ENCODE measurements at regions not wholly inside any gene's neighbourhood (a gene's known extent, or its start where the extent isn't known, plus 50 kb on each side); places are given as distances from the start of the nearest gene placed in this dataset.

DNA sequence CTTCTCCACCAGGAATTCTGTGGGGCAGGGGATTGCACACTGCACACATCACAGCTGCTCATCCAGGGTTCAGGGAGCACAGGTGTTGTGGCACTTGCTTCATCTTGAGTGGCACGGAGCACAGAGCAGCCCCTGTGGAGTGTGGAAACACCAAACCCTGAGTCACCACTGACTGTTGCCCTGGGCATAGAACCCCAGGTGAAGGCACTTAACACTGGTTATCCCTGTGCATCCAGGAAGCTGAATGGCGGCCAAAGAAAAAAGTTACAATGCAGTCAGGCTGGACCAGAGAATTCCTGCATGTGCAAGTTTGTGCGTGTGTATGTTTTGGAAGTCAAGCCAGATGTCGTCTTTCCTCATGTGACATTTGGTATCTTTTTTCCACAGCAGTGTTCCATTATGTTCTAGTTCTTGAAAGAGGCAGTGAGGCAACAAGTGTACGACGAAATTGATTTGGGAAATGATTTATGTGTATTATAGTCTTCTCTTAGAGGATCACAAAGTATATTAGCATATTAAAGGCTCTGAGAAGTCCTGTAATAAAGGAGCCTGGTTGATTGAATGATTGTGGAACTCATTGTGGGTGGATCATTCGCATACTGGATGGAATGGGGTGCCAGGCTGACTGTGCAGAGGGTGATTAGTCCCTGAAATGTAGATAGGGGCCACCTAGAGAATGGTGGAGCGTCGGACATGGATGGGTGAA is 292.3 kb downstream of the TLE3 start:
- TF ChIP-seq, protein P1, sequence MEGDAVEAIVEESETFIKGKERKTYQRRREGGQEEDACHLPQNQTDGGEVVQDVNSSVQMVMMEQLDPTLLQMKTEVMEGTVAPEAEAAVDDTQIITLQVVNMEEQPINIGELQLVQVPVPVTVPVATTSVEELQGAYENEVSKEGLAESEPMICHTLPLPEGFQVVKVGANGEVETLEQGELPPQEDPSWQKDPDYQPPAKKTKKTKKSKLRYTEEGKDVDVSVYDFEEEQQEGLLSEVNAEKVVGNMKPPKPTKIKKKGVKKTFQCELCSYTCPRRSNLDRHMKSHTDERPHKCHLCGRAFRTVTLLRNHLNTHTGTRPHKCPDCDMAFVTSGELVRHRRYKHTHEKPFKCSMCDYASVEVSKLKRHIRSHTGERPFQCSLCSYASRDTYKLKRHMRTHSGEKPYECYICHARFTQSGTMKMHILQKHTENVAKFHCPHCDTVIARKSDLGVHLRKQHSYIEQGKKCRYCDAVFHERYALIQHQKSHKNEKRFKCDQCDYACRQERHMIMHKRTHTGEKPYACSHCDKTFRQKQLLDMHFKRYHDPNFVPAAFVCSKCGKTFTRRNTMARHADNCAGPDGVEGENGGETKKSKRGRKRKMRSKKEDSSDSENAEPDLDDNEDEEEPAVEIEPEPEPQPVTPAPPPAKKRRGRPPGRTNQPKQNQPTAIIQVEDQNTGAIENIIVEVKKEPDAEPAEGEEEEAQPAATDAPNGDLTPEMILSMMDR (IDR thresholded peaks at IDR 0.05; ENCODE audit: low read length): no peak
- TF ChIP-seq EZH2 (IDR thresholded peaks at IDR 0.05; ENCODE audit: borderline replicate concordance, low read length): no peak
